ENCODE measurements at regions not wholly inside any gene's neighbourhood (a gene's known extent, or its start where the extent isn't known, plus 50 kb on each side); places are given as distances from the start of the nearest gene placed in this dataset.
A peak's percentile ranks its signal among the peaks of the same experiment; 100 is the strongest.

DNA sequence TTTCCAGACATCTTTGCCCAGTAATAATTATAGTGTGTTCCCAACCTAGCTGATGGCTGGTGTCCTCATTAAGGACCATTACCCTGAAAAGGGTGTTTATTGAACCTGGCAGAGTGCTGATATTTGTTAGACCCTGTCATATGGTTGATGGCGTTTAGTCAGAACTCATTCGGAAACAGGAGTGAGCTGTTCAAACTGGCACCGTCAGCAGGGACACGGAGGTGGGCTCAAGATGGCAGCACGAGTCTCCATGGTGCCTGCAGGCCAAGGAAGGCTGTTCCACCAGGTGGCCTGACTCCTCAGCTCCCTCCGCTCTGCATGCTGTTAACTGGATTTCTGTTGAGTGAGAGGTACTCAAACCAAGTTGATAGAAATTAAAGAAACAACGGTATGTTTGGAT lies 589.1 kb upstream of the MGMT start (continued):
- TF ChIP-seq ZNF543 (CRISPR knock-in tag; IDR thresholded peaks at IDR 0.05) (no peak), RBAK (CRISPR knock-in tag; IDR thresholded peaks at IDR 0.05) (no peak), HINFP (CRISPR knock-in tag; IDR thresholded peaks at IDR 0.05; ENCODE audit: low read depth) (no peak), JDP2 (CRISPR knock-in tag; IDR thresholded peaks at IDR 0.05; ENCODE audit: borderline replicate concordance) (no peak)
- TF ChIP-seq, protein P1, sequence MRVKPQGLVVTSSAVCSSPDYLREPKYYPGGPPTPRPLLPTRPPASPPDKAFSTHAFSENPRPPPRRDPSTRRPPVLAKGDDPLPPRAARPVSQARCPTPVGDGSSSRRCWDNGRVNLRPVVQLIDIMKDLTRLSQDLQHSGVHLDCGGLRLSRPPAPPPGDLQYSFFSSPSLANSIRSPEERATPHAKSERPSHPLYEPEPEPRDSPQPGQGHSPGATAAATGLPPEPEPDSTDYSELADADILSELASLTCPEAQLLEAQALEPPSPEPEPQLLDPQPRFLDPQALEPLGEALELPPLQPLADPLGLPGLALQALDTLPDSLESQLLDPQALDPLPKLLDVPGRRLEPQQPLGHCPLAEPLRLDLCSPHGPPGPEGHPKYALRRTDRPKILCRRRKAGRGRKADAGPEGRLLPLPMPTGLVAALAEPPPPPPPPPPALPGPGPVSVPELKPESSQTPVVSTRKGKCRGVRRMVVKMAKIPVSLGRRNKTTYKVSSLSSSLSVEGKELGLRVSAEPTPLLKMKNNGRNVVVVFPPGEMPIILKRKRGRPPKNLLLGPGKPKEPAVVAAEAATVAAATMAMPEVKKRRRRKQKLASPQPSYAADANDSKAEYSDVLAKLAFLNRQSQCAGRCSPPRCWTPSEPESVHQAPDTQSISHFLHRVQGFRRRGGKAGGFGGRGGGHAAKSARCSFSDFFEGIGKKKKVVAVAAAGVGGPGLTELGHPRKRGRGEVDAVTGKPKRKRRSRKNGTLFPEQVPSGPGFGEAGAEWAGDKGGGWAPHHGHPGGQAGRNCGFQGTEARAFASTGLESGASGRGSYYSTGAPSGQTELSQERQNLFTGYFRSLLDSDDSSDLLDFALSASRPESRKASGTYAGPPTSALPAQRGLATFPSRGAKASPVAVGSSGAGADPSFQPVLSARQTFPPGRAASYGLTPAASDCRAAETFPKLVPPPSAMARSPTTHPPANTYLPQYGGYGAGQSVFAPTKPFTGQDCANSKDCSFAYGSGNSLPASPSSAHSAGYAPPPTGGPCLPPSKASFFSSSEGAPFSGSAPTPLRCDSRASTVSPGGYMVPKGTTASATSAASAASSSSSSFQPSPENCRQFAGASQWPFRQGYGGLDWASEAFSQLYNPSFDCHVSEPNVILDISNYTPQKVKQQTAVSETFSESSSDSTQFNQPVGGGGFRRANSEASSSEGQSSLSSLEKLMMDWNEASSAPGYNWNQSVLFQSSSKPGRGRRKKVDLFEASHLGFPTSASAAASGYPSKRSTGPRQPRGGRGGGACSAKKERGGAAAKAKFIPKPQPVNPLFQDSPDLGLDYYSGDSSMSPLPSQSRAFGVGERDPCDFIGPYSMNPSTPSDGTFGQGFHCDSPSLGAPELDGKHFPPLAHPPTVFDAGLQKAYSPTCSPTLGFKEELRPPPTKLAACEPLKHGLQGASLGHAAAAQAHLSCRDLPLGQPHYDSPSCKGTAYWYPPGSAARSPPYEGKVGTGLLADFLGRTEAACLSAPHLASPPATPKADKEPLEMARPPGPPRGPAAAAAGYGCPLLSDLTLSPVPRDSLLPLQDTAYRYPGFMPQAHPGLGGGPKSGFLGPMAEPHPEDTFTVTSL (CRISPR knock-in tag; IDR thresholded peaks at IDR 0.05; ENCODE audit: borderline replicate concordance): no peak

DNA sequence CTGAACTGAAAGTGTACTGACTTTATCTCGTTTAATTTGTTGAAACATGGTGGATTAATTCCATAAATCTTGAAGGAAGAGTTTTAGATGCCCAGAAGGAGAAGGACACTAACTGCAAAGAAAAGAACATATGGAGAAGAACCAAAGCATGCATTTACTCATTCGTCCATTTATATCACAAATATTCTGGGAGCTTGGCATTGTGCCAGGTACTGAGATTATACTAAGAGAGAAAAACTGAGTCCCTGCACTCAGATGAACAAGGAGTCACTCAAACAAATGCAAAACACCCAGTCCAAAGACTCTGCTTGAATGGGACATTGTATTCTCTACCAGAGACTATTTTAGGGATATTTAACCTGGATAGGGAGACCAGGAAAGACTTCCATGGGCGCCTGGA lies 588.0 kb upstream of the MGMT start:
- H3K9me3 ChIP-seq (ENCODE audit: low read length): no peaks in the 10 kb centered on the region
- TF ChIP-seq CBX1 (IDR thresholded peaks at IDR 0.05; ENCODE audit: low read depth) (no peak), ZNF549 (CRISPR knock-in tag; IDR thresholded peaks at IDR 0.05) (no peak), LCORL (IDR thresholded peaks at IDR 0.05) (peak; percentile 82; the same call in 1 of the 2 replicates), LCORL (CRISPR knock-in tag; IDR thresholded peaks at IDR 0.05) (no peak)
- in situ Hi-C loops (cut with HindIII; ENCODE audit: extremely low pct_ligation_motif_present, low pct_unique_long_range_greater_than_20kb) (no loop called here), intact Hi-C loops (cut with micrococcal nuclease; ENCODE audit: unreplicated experiment) (no loop called here)
- H3K4me3 ChIP-seq (replicated peaks in 1 of 3; ENCODE audit: insufficient read depth in 1 of 3, low read depth in 2 of 3, low read length in 3 of 3): no peak overlapping the region
- no peaks in the 10 kb centered on the region for H4K20me1 ChIP-seq (ENCODE audit: insufficient read depth, low read length)
- no peak for DNase-seq (ENCODE audit: low spot score)
- WGBS (ENCODE audit: low lambda C conversion rate): 0% methylated on average over 3 of the region's 3 CpGs
- no peaks in the 10 kb centered on the region for H3K36me3 ChIP-seq (replicated peaks in 1 of 2; ENCODE audit: control insufficient read depth in 1 of 2, insufficient read depth in 2 of 2, low read length in 2 of 2)
- BruUV-seq (replicated peaks): no TSS peak
- ATAC-seq: no peak
- H2AFZ ChIP-seq (ENCODE audit: low read length): no peak overlapping the region
- ChIA-PET POLR2A (no interaction called here), CTCF (ENCODE audit: low intra/inter-chr PET ratio, low total read pairs) (no interaction called here)
- no peaks in the 10 kb centered on the region for H3K79me2 ChIP-seq (ENCODE audit: insufficient read depth, low read length)
- H3K27me3 ChIP-seq (ENCODE audit: control insufficient read depth in 1 of 2, insufficient read depth in 2 of 2, low read length in 2 of 2): no peaks in the 10 kb centered on the region; a peak in 1 of 5 replicates
- no peak overlapping the region for H3K27ac ChIP-seq (ENCODE audit: extremely low read length, insufficient read depth, low read length)
- H3K4me1 ChIP-seq (ENCODE audit: insufficient read depth, low read length): no peaks in the 10 kb centered on the region
- no peak for FAIRE-seq
- H3K4me2 ChIP-seq (ENCODE audit: low read depth, low read length): no peak overlapping the region
- no peak overlapping the region for H3K9ac ChIP-seq (ENCODE audit: insufficient read depth, low read depth, low read length)

Data from HepG2 (cell line).